Liver (tissue), 3 donors: ENCODE measurements at regions not wholly inside any gene's neighbourhood (a gene's known extent, or its start where the extent isn't known, plus 50 kb on each side); places are given as distances from the start of the nearest gene placed in this dataset.

Experiments
- ATF3 ChIP-seq: IDR thresholded peaks from 2 replicates; pipeline ENCODE4 v1.6.1; 2016; ENCODE audit warnings: antibody characterized with exemption
- CTCF ChIP-seq: fragments of 150-350 bp; IDR thresholded peaks from 2 replicates; pipeline ENCODE4 v1.5.1; 2017; ENCODE audit warnings: improper control_type of control experiment, low read depth, low read length; ENCODE audit not compliant: missing input control
- GABPA ChIP-seq, 2 donors: IDR thresholded peaks in 1 of 2; conservative IDR thresholded peaks in 1 of 2; 2 replicates each; pipeline ENCODE4 v1.6.1; 2016; ENCODE audit warnings: antibody characterized with exemption in 2 of 2, mild to moderate bottlenecking in 1 of 2, moderate library complexity in 1 of 2
- HNF4A ChIP-seq, 2 donors: conservative IDR thresholded peaks; 2 replicates each; pipeline ENCODE4 v1.6.1; 2016; ENCODE audit warnings: antibody characterized with exemption in 2 of 2, mild to moderate bottlenecking in 2 of 2
- HNF4G ChIP-seq: IDR thresholded peaks from 2 replicates; pipeline ENCODE4 v1.6.1; 2016; ENCODE audit warnings: antibody characterized with exemption
- JUND ChIP-seq, 2 donors: IDR thresholded peaks; 2 replicates each; pipeline ENCODE4 v1.6.1; 2016; ENCODE audit warnings: antibody characterized with exemption in 2 of 2
- RAD21 ChIP-seq, 2 donors: IDR thresholded peaks; 2 replicates each; pipeline ENCODE4 v1.6.1; 2016; ENCODE audit warnings: antibody characterized with exemption in 2 of 2, mild to moderate bottlenecking in 2 of 2
- SP1 ChIP-seq: IDR thresholded peaks from 2 replicates; pipeline ENCODE4 v1.6.1; 2018; ENCODE audit warnings: antibody characterized with exemption, mild to moderate bottlenecking
- TAF1 ChIP-seq: conservative IDR thresholded peaks from 2 replicates; pipeline ENCODE4 v1.6.1; 2016; ENCODE audit warnings: antibody characterized with exemption, mild to moderate bottlenecking
- ZBTB33 ChIP-seq: IDR thresholded peaks from 2 replicates; pipeline ENCODE4 v1.6.1; 2016; ENCODE audit warnings: antibody characterized with exemption
- donor health status: healthy.
- donor health status: healthy.

- TF ChIP-seq CTCF (no peak), ATF3 (no peak), JUND (IDR thresholded peaks at IDR 0.05) (no peak), HNF4A (conservative IDR thresholded peaks at IDR 0.05) (no peak), TAF1 (no peak), ZBTB33 (no peak), HNF4G (no peak), SP1 (no peak), RAD21 (IDR thresholded peaks at IDR 0.05) (no peak), GABPA (IDR thresholded peaks at IDR 0.05 in 1 of 2, conservative IDR thresholded peaks at IDR 0.05 in 1 of 2) (no peak)
These were observed 1194.5 kb downstream of the UQCRFS1 start for GRCh38 chr19:28018499-28018898.
